ENCODE measurements at regions not wholly inside any gene's neighbourhood (a gene's known extent, or its start where the extent isn't known, plus 50 kb on each side); places are given as distances from the start of the nearest gene placed in this dataset.

DNA sequence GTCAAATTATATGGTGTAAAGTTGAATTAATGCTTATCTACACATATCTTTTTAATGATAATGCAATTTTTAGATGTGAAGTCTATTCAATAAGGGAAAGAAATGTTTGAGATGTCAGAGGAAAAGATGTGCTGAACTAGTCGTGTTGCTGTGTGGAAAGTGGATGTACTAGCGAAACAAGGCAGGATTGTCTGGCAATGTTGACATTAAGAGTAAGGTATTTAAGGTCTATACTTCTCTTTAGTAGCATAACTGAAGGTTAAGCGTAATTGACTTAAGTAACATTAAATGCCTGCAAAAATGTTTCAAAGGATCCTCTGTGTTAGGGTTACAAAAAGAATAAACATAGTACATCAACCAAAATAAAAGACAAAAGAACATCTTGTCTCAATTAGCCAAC, 787.3 kb upstream of the KLHL1 start:
- no peak for DNase-seq (ENCODE audit: low spot score)

- DNase-seq (ENCODE audit: low spot score): no peak
Observed at GRCh38 chr13:70894258-70894657, 786.0 kb upstream of the KLHL1 start.

- no peak for DNase-seq (ENCODE audit: low spot score)
Observed at GRCh38 chr13:70893832-70894231, 785.6 kb upstream of the KLHL1 start.

DNA sequence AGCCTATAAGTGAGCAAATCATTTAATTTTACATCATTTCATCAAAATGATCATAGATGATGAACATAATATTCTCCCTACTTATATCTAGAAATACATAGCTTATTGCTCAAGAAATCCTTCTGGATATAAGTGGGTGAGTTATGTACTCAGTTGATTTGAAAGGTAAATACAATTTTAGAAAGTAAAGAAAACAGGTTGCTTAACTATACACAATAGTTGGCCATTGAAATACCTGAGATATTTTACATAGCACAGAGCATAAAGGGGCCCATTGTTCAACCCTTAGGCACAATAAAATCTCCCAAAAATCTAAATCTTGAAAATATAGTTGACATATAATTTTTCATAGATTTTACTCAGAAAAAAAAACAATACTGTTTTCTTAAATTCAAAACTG, 782.0 kb upstream of the KLHL1 start:
- no peak for DNase-seq (ENCODE audit: low spot score)

- DNase-seq (ENCODE audit: low spot score): no peak
Observed at GRCh38 chr13:70889163-70889562, 780.9 kb upstream of the KLHL1 start.

DNA sequence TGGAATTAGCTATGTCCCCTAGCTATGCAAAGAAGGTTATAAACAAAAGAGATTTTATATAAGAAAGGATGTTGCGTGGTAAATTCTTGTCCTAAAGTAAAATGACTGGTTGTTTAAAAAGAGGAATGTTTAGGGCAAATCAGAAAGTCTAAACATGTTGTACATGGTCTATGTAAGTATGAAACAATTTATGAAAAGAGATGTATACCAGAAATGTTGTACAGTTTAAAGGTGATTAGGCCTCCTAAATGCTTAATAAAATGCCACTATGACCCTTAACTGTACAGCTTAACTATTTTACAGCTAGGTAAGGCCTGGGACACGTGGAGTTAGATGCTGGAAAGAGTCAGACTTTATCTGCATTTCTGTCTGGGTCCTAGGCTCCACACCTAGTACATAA, 775.9 kb upstream of the KLHL1 start:
- DNase-seq (ENCODE audit: low spot score): no peak

GRCh38 chr13:70874636-70875035, 766.4 kb upstream of the KLHL1 start:
- no peak for DNase-seq (ENCODE audit: low spot score)

DNA sequence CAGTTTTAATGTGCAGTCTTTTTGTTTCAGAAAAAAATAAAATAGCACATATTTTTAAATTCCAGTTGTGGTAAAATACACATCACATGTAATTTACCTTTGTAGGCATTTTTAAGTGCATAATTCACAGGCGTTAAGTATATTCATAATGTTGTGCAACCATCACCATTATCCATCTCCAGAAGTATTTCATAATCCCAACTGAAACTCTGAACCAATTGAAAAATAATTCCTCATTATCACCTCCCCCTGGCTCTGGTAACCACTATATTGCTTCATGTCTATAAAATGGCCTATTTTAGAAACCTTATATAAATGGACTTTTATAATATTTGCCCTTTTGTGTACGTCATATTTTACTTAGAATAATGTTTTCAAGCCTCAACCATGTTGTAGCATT, 756.5 kb upstream of the KLHL1 start:
- DNase-seq (ENCODE audit: low spot score): no peak

- DNase-seq (ENCODE audit: low spot score): no peak
Observed at GRCh38 chr13:70856711-70857110, 748.5 kb upstream of the KLHL1 start.

- no peak for DNase-seq (ENCODE audit: low spot score)
Observed at GRCh38 chr13:70856025-70856424, 747.8 kb upstream of the KLHL1 start.

GRCh38 chr13:70849222-70849621, 741.0 kb upstream of the KLHL1 start:
- no peak for DNase-seq (ENCODE audit: low spot score)

DNA sequence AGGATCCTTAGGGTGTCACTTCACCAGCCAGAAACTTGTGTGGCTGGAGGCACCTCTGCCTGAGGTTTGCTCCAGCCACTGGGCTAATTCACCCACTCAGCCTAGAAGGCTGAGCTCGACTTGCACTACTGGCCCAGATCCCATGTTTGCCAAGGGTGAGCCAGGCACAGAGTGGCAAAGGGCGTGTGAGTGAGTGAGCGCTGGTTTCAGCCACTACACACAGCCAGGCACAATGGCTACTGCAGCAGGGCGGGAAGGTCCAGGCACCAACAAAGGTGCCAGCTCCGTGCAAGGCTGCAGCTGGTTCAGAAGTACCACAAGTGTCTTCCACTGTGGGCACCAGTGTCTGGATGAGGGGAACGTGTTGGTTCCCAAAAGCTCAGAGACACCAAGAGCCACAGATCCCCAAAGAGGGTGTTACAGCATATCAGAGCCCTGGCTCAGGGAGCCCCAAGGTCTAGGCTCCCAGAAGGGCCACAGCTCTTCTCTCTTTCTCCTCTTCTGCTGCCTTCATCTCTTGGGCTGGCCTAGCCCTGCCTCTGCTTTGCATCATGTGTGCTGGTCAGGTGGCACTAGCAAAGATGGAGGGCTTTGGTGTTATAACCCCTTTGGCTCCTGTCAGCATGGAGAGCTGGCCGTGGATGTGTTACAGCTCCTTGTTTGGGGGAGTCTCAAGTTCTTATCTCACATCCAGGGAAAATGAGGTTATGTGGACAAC, 736.3 kb upstream of the KLHL1 start:
- DNase-seq (ENCODE audit: low spot score): no peak

DNA sequence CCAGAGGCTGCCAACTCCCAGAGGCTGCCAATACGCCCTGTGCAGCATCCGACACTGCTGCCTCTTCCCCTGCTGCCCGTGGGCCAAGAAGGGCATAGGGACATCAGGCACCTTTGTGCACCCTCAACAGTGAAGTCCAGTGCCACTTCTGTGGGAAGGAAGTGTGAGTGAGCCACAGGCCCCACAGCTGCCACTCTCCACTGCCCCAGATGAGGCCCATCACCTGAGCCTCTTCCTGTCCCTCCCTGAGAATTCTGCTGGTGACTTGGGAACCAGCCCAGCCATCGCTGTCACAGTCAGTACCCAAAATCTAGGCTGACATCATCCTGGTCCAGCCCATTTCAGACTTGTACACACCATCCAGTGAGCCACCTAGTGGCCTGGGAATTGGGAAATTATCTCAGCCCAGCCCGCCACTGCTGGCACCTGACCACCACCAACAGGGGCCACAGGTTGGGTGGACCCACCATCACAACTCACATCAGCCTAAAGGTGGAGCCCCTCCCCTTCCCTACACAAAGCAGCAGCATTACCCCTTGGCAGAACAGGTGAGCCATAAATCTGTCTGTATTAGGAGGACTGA, 733.9 kb upstream of the KLHL1 start:
- no peak for DNase-seq (ENCODE audit: low spot score)

GRCh38 chr13:70841240-70842061, 733.2 kb upstream of the KLHL1 start:
- DNase-seq (ENCODE audit: low spot score): no peak

GRCh38 chr13:70835371-70835770, 727.1 kb upstream of the KLHL1 start:
- no peak for DNase-seq (ENCODE audit: low spot score)

DNA sequence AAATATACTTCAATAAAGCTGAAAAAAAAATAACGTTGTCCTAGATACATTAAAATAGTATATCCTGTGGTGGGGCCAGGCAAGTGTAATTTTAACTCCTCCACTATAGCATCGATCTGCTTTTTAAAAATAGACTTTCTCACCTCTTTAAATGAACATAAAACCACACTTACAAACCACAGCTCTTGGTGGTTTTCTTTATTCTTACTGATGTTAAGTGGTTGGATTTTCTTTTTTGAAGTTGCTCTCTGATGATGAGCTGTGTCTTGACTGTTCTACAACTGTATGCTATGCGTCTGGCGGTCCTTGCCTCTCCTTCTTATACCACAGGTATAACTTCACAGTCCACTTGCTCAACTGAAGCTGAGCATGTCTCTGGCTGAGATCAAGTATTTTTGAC, 721.5 kb upstream of the KLHL1 start:
- no peak for DNase-seq (ENCODE audit: low spot score)

DNA sequence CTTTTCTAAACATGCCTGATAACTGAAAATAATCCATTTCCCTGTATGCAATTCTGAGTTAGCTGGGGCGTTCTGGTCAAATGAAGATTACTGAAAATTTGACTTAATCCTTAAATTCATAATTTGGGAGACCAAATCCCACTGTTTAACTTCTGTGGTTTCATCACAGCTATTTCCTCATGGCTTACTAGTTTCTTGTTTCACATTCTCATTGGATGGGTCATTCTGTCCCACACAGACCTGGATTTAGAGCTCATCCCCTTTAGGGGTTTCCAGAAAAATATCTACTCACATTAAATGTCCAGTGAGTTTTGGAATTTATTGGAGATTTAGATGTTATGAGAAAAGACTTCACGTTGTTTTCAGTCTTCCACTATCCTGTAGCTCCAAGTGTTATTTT, 709.3 kb upstream of the KLHL1 start:
- DNase-seq (ENCODE audit: low spot score): no peak

DNA sequence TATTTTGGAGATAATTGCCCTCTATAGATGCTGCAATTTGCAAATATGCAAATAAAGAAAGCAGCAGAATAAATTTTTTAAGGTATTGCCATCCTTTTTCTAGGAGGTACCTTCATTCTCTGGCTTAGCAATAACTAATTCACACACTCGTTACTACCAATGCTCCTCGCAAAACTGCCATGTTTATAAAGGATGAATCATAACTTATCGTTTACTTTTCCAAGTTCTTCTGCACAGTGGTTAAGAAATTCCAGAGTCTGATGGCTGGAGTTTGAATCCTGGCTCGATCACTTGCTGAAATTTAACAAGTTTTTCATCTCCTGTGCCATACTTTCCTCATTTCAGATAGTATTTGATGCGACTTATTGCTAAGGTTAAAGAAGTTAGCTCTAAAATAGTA, 708.6 kb upstream of the KLHL1 start:
- no peak for DNase-seq (ENCODE audit: low spot score)

DNA sequence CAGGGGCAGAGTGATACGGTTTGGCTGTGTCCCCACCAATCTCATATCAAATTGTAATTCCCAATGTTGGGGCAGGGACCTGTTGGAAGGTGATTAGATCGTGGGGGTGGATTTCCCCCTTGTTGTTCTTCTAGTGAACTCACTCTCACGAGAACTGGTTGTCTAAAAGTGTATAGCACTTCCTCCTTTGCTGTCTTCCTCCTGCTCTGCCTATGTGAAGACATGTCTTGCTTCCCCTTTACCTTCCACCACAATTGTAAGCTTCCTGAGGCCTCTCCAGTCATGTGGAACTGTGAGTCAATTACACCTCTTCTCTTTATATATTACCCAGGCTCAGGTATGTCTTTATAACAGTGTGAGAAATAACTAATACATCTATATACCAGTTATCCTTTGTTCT, 706.4 kb upstream of the KLHL1 start:
- no peak for DNase-seq (ENCODE audit: low spot score)

- DNase-seq (ENCODE audit: low spot score): no peak
Observed at GRCh38 chr13:70812481-70812880, 704.2 kb upstream of the KLHL1 start.

DNA sequence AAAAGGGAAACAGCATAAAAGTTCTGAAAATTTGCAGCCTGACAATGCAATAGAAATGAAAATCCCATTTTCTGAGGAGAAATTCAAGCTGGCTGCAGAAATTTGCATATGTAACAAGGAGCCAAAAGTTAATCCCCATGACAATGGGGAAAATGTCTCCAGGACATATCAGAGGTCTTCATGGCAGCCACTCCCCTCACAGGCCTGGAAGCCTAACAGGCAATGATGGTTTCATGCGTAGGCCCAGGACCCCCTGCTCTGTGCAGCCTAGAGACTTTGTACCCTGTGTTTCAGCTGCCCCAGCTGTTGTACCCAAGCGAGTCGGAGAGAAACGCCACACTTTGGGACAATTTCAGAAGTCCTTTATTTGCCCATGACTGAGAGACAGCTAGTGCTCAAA, 701.3 kb upstream of the KLHL1 start:
- DNase-seq (ENCODE audit: low spot score): no peak

DNA sequence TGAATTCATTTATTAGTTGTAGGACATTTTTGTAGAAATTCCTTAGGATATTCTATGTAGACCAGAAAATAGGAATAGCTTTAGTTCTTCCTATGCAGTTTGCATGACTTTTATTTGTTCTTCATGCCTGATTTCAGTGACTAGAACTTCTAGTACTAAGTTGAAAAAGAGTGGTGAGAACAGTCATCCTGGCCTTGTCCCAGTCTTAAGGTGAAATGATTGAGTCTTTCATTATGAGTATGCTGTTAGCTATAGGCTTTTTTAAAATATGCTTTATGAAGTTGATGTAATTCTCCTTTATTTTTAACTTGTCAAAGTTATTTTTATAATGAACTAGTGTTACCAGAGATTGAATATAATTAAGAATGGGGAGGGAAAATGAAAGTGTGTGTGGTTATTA, 690.1 kb upstream of the KLHL1 start:
- no peak for DNase-seq (ENCODE audit: low spot score)

GRCh38 chr13:70795484-70795883, 687.2 kb upstream of the KLHL1 start:
- DNase-seq (ENCODE audit: low spot score): no peak
